DMS153 treated with DMSO at 0.1 percent for 48 hours (cell line): ENCODE measurements at regions not wholly inside any gene's neighbourhood (a gene's known extent, or its start where the extent isn't known, plus 50 kb on each side); places are given as distances from the start of the nearest gene placed in this dataset.

Source experiments
- DNase-seq: peaks from one replicate; lab custom pipeline; 2025; ENCODE audit not compliant: unreplicated experiment; lab: John Stamatoyannopoulos, UW

DNA sequence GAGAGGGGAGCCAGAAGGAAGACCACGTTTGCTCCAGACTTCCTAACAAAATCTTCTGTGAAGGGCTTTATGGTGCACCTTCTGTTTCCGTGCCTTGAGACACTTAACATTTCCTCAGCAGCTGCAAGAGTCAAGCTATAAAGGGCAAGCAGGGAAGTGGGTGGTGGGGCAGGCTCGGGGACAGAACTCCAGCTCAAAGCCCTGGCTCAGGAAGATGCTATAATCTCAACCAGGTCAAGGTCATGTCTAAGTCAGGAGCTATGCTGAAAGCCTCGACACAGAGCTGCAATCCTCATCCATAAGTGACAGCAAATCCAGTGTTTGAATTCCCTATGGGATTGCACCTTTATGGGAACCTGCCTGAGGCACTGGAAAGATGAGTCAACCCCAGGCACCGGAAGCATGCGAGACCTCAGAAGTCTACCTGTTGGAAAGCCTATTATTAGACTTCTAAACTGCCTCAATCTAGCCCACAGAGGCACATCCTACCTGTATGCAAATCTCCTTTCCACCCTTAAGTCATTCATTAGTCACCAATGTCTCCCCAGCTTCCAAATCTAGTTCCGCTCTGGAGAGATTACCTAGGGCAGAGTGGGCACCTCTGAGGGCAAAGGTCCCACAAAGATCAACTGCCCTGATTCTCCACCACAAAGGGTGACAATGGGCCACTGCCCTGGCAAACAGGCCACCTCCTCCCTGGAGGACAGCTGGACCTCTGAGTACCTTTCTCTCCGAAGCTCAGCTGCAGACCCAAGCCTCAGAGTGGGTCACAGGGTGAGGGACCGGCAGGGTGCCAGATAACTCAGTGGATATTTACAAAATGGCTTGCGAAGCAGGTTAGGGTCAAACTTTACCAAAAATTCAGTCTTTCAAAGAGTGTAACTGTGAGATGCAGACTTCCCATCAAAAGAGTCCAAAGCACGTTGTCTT lies 287.0 kb downstream of the CDC5L start:
- DNase-seq = no peak

DNA sequence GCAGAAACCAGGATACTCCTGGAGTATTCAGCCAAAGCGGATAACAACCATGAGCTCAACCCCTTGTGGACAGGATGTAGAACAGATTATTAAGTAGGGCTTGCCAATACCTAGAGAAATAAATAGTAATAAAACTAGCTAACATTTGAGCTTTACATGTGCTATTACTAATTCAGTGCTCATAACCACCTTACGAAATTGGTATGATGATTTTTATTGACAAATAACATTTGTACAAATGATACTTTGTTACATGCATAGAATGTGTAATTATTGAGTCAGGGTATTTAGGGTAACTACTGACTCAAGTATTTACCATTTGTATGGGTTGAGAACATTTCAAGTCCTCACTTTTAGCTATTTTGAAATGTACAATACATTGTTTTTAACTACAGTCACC lies 287.9 kb downstream of the CDC5L start:
- DNase-seq = no peak

DNA sequence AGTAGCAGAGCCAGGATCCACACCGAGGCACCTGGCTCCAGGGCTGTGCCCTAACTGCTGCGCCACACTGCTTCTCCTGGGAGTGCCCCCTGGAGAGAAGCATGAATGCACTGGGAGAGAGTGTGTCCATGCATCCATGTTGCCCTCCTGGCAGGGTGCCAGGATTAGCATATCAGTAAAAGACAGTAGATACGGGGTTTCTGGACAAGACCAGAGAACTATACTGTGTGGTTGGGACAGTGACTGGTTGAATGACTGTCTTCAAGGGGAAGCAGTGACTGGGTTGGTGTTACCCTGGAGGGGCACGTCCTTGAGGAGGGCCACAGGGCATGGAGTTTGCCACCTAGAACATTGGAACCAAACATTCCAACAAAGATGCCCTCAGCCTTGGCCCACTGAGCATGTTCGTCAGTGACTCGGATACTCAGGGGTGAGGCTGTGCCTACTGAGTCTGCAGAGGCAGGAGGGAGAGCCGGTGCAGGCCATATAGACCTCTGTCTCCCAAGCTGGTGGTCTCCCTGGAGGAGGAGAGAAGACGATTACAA lies 288.8 kb downstream of the CDC5L start:
- DNase-seq = no peak

DNA sequence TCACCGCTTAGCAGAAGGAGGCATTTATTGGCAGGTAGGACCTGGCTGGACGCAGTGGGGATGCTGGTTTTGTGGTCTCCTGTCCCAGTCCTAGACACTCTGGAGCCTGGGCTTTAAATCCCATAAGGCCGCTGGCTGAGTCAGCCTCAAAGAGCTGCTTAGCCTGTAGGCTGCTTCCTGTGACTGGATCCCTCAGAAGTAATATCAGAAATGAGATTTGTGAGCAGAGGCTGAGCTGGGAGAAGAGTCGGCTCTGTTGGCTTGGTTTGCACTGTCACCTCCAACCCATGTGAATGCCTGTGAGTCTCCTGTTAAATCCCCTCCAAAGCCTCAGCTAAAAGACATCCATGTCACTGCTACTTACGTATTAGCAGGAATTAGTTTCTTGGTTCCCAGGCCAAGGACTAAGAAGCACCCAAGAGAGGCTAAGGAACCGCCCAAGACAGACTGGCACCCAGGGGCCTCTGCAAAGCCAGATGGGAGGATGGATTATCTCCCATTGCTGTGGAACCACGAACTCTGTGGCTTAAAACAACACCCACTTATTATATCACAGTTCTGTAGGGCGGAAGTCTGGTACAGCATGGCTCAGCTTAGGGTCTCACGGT lies 289.4 kb downstream of the CDC5L start:
- no peak for DNase-seq

DNA sequence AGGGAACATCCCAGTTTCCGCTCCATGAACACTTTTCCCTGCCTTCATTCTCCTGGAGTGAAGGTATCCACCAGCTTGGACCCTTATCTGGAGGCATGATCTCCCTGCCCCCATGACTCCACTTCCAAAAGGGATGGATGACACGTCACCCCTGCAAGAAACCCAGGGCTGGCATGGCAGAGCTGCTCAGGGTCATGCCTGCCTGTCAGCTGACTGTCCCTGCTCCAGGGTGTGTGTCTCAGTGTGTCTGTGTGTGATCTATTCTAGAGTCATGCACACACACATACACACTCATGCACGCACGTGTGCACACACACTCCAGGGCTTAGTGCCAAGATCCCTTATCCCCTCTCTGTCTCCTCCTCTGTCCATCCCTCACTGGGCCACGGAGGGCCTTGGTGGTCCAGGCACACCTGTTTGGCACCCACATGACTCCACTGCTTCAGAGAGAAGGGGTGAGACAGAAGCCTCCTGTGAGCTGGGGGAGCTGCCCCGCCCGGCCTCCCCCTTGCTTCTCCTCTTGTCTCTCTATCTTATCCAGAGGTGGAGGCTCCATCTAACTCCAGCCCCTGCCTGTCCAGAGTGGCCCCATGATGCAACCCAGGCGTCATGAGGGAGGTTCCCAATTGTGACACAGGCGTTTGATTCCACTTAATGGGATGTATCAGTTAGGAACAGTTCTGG lies 290.9 kb downstream of the CDC5L start:
- no peak for DNase-seq

DNA sequence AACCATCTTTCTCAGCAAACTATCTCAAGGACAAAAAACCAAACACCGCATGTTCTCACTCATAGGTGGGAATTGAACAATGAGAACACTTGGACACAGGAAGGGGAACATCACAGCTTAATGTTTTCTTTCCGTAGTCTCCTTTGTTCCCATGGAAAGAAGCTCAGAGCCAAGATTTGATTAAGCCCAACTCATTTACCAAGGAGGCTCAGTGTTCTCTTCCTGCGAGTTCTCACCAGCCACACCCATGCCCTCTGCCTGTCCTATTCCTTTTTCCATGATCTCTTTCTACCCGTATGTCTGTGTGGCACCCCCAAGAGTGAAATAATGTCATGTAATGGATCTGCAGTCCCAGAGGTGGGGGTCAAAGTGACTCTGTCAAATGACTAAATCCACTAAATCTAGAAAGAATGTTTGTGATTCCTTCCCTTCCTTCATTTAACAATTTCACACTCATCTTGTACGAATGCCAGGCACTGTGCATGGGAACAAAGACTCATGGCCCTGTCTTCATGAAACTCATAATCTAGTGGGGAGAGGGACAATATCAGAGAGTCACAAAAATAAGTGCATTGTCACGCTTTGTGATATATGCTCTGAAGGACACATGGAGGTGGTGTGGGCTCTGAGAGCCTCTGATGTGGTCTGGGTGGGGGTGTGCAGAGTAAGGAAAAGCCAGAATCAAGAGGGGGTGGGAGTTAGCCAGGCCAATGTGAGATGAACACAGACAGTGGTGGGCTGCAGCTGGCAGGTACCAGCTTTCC lies 292.1 kb downstream of the CDC5L start:
- DNase-seq = no peak

DNA sequence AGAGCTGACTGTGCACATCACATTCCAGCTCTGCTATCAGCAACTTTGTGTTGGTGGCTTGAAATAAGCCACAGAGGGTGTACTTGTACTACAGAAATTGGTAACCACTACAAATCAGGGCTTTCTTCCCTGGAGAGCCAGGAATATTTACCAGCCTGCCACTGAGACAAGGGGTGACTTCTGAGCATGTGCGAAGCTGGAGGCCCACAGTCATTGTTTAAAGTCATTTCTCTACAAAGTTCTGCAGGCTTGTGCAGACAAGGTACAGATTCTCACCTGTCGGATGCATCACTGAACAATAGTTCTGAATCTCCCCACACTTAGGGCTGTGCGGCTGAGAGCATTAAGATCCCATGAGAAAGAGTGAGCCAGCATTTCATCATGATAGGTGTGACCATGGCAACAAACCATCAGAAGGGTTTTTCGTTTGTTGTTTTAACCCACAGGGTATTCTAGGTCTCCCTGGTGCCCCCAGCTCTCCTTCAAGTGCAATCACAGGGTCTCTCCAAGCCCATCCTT lies 292.8 kb downstream of the CDC5L start:
- no peak for DNase-seq

DNA sequence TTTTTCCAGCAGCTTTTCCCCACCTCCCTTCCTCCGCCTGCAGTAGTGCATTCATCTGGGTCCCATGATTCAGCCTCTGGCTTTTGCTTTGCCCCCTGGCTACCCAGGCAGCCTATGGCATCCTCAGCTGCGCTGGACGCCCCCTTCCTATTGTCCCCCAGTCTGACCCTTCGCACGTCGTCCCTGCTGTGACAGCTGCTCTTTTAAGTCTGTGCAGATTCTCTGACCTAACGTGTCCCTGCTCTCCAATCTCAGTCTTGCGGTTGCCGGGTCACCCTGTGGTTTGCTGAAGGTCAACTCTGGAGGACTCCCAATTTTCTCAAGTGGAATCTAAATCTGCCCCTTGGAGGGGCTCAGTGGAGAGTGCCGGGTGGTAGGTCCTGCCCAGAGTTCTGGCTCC lies 294.3 kb downstream of the CDC5L start:
- DNase-seq = no peak

DNA sequence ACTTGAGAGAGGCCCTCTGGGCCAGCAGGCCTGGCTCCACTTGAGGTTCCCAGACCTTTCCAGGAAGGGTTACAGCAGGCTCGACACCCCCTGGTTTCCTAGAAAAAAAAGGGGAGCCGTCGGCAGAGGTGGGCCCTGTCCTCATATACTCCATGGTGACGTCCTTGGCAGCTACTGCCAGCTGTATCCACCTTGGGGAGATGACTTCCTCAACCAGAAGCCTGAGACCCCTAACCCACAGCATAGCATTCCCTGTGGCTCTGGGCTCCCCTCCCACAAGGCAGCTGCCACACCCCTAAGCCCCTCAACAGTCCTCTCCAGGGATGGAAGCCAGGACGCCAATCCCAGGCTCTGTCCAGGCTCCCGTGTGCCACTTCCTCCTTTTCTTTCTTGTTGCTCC lies 294.8 kb downstream of the CDC5L start:
- no peak for DNase-seq

DNA sequence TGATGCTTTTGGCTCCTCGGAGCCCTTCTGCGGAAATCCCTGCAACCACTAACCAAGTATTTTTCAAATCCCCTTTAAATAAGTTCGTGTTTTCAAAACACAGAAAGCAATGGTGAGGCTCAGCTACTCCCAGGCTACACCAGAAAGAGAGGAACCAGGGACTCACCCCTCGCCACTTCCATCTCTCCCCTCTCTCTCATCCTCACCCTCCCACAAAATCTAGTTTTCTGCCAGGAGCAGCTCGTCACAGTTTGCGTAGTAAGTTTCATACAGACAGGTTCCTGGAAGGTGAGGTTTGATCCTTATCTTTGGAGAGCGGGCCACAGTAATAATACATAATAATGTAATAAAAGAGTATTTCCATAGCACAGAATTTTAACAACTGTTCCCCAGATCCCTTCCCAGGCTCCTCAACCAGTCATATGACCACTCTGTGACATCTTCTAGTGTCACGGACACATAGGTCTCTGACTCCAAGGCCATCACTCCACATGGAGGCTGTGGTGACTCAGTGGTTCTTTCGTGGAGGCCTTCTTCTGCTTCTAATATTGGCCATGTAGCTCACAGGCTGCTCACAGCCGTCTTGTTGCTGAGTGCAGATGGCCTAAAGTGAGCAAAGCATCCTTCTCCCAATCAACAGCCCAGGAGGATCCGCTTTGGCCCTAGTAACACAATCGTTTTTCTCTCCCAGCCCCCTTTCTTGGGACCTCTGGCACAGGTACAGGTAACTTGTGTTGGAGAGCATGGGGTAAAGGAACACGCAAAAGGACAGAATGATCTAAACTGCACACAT lies 295.7 kb downstream of the CDC5L start:
- no peak for DNase-seq

DNA sequence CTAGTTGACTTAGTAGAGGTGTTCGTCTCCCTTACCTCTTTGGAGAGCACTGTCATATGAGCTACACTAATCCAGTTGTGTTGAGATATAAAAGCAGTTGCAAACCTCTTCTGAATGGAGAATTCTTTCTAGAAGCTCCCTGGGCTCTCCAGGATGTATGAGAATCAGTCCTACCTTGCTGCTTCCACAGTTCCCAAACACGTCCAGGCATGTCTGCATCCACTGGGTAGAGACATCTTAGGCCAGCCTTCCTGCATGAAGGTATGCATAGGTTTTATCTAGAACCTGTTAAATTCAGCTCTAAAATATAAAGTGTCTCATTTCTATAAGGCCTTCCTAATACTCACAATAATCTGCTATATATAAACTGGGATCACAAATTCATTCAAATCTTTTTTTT lies 297.7 kb downstream of the CDC5L start:
- no peak for DNase-seq

DNA sequence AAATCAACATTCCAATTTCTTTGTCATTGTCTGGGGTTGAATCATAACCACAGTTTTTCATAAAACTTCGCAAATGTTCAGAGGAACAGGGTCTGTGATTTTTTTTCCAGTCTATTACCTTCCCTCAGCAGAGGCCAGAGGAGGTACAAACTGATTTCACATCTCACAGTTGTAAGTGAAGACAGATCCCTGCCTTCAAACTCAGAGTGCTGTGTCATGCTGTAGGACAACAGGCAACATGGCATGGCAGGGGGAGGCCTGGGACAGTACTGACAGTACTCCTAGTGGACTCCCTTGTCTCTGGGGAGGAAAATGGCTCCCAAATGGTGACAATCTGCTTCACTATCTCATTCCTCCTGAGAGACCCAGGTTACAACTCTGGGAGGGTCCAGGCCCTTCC lies 308.6 kb downstream of the CDC5L start:
- no peak for DNase-seq

DNA sequence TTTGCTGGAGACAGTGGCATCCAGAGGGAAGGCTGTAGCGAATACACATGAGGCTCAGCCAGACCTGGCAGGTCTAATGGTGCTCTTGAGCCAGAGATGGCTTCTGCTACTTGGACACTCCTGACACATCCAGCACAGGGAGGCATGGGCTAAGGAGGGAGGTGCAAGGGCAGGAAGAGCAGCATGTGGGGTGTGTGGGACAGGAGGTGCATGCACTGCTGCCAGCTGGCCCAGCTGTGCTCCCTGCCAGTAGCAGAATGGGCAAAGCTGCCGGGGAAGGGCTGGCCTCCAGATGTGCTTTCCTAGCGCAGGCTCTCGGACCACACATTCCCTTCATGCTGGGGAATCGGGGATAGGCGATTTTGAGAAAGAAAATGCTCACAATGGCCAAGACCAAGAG lies 309.2 kb downstream of the CDC5L start:
- DNase-seq = no peak

DNA sequence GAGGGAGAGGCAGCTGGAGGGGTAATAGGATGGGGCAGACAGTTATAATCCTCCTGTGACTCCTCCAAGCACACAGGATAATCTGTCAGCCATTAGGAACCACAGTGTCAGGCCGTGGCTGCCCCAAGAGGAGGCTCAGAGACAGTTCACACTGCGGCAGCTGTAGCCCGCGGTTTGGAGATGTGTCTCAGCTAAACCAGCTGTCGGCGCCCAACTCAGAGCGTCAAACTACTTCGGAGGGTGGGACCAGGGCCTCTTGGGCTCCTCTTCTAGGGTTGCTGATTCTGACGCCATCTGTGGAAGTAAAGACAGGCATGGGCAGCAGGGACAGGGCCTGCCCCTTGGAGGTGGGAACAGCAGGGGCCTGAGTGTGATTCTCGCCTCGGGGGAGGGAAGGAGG lies 309.8 kb downstream of the CDC5L start:
- DNase-seq = no peak

DNA sequence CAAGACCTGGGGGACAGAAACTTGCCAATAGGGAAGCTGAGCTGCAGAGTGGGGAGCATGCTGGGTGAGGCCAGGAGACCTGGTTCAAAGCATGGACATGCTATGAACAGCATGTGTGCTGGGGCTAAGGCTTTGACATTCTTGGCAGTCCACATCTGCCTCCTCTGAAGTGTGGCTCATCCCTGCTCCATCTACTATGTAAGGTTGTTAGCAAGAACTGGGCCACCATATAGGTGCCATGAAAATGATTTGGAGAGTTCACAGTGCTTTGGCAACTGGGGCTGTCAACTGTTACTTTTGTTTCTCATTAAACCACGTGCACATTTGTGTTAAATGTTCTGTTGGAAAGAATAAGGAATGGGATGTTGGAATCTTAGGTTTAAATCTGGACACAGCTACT lies 311.1 kb downstream of the CDC5L start:
- DNase-seq = no peak

DNA sequence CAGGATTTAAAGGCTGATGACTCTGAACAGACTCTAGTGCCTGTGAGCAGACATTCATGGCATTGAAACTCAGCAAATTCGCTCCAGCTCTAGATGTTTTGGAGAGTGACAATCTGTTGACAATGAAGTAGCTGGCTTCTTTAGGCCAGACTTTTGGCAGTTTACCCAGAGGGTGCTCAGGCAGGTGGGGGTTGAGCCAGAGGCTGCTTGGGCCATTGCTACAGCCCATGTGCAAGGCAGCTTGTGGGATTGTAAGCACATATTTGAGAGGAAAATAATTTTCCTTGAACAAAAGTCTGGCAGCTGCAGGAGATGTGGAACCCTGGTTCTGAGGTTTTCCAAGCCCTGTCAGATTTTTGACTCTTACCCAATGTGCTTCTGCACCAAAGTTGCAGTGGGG lies 311.6 kb downstream of the CDC5L start:
- no peak for DNase-seq

DNA sequence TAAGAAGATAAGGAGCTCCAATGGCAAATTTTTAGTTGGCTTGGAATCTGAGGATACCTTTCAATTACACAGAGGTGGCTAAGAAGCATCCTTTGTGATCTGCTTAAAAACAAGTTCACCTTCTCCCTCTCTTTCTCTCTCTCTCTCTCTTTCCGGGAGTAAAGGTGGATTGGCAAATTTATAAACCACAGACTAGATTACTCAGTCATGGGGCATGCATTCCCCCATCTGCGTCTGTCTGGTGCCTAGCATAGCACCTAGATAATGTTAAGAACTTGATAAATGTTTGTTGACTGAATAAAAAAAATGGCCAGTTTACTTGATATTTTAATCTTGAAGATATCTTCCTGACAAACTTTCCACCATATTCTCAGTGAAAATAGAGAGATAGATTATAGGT lies 312.3 kb downstream of the CDC5L start:
- no peak for DNase-seq

DNA sequence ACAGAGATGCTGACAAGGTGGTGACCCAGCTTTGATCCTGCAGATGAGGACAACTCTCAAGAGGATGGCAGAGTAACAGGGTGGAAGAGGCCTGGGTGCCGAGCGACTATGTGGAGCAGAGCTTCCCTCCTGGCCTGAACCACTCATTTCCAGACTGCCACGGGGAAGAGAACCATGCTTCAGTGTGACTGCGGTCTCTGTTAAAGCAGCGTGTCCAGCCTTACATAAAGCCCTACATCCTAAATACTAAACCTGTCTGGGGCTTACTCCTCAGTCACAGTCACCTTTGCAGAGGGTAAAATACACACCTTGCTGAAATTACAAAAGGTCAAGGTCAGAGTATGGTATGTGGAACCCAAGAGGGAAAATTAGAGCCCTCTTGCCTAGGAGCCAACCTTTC lies 312.9 kb downstream of the CDC5L start:
- DNase-seq = no peak

DNA sequence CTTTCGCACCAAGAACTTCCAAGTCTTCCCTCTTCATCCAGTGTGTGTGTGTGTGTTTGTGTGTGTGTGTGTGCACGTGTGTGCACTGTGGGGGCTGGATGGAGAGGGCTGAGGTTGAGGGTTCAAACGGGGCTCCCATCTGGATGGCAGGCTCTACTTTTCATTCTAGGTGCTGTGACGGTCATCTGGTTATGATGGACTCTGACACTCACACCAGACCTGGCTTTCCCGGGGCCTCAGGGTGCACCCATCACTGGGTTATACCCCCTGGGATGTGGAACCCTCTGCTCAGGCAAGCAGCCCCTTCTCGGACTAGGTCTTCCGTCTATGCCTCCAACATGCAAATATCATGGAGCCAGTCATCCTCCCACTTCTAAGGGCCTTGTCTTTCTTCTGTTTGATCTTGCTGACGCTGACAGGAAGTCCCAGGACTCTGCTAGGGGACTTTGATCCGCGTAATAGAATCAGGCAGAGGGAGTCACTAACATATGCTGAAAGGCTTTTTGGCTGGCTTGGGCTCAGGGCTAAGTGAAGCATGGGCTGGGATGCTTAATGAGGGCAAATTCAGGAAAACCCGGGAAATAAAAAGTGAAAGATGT lies 313.6 kb downstream of the CDC5L start:
- DNase-seq = no peak

DNA sequence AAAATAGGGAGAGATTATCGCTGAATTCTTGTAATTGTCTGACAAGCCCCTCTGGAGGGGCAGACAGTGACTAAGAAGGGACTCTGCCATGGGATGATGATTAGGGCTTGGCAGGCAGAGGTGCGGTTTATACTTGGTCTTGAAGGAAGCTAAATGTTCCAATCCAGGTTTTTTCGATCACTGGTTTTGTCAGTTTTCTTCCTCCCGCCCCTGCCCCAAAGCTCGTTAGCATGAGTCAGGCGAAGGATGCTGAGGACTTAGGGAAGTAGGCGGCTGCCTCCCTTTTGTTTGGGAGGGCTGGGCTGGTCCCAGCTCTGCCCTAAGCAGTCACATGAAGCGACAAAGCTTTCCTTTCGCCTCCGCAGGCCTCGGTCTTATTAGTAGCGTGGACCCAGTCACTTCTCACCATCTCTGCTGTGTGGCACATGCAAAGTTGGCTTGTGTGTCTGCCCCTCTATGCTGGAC lies 314.2 kb downstream of the CDC5L start:
- DNase-seq = no peak
